Body of pancreas (tissue), 4 donors: ENCODE measurements at regions not wholly inside any gene's neighbourhood (a gene's known extent, or its start where the extent isn't known, plus 50 kb on each side); places are given as distances from the start of the nearest gene placed in this dataset.

Experiments
- CTCF ChIP-seq, 7 experiments: fragments of 450-650 bp in 4 of 7; fragments of 200-600 bp in 3 of 7; sonication (generic) in 3 of 7; IDR thresholded peaks; one replicate each; pipeline ENCODE4 v1.5.1; 2016 to 2019; ENCODE audit warnings: antibody characterized with exemption in 7 of 7
- POLR2A ChIP-seq, 3 donors: fragments of 450-650 bp; IDR thresholded peaks; one replicate each; pipeline ENCODE4 v1.6.1; 2016; ENCODE audit warnings: antibody characterized with exemption in 3 of 3, mild to moderate bottlenecking in 2 of 3

- TF ChIP-seq CTCF (IDR thresholded peaks at IDR 0.05) (no peak), POLR2A (IDR thresholded peaks at IDR 0.05) (no peak)
These were observed 484.5 kb downstream of the IGSF11 start for GRCh38 chr3:118550122-118550521.
